H9 (cell line): ENCODE measurements at regions not wholly inside any gene's neighbourhood (a gene's known extent, or its start where the extent isn't known, plus 50 kb on each side); places are given as distances from the start of the nearest gene placed in this dataset.
"Not testable (repeated sequence)": the region's sequence is repeated elsewhere in the genome, so short reads cannot be mapped to it uniquely, and the experiment has no call there.

ENCODE experiments used
- DNase-seq: peaks from one replicate; pipeline ENCODE4 v3.0.0-alpha.2; 2017
- H2AFZ ChIP-seq: one replicate; pipeline ENCODE4 v1.6.1; 2013; ENCODE audit warnings: mild to moderate bottlenecking, low read length, control low read depth, moderate library complexity
- H2AK5ac ChIP-seq: 2 replicates; pipeline ENCODE4 v1.6.1; 2013; ENCODE audit warnings: low read length, control low read depth, mixed read lengths; ENCODE audit not compliant: insufficient read length
- H2BK120ac ChIP-seq: one replicate; pipeline ENCODE4 v1.6.1; 2013; ENCODE audit warnings: low read depth, mild to moderate bottlenecking, low read length, control low read depth, inconsistent platforms; ENCODE audit not compliant: poor library complexity, severe bottlenecking
- H2BK12ac ChIP-seq: 2 replicates; pipeline ENCODE4 v1.6.1; 2013; ENCODE audit warnings: low read length, control low read depth, mixed read lengths, low read depth; ENCODE audit not compliant: insufficient read length
- H2BK15ac ChIP-seq: 2 replicates; pipeline ENCODE4 v1.6.1; 2013; ENCODE audit warnings: low read depth, low read length, control low read depth
- H2BK20ac ChIP-seq: one replicate; pipeline ENCODE4 v1.6.1; 2013; ENCODE audit warnings: low read depth, mild to moderate bottlenecking, low read length, control low read depth, inconsistent platforms; ENCODE audit not compliant: poor library complexity, severe bottlenecking
- H2BK5ac ChIP-seq: 2 replicates; pipeline ENCODE4 v1.6.1; 2013; ENCODE audit warnings: low read length, control low read depth, mixed read lengths; ENCODE audit not compliant: insufficient read length
- H3K14ac ChIP-seq: 2 replicates; pipeline ENCODE4 v1.6.1; 2013; ENCODE audit warnings: low read length, control low read depth; ENCODE audit not compliant: insufficient read depth
- H3K18ac ChIP-seq: 2 replicates; pipeline ENCODE4 v1.6.1; 2013; ENCODE audit warnings: low read depth, mild to moderate bottlenecking, mixed read lengths, low read length, control low read depth; ENCODE audit not compliant: insufficient read length
- H3K23ac ChIP-seq: 2 replicates; pipeline ENCODE4 v1.6.1; 2013; ENCODE audit warnings: low read length, control low read depth, mixed read lengths, low read depth; ENCODE audit not compliant: insufficient read length
- H3K23me2 ChIP-seq: 2 replicates; pipeline ENCODE4 v1.6.1; 2013; ENCODE audit warnings: low read depth, mild to moderate bottlenecking, mixed read lengths, low read length, control low read depth; ENCODE audit not compliant: insufficient read length, poor library complexity, severe bottlenecking
- H3K27ac ChIP-seq: 2 replicates; pipeline ENCODE4 v1.5.1; 2013; ENCODE audit warnings: low read length, control low read depth, mixed read lengths, low read depth; ENCODE audit not compliant: insufficient read length
- H3K27me3 ChIP-seq: 2 replicates; pipeline ENCODE4 v1.6.1; 2013; ENCODE audit warnings: low read length, control low read depth, inconsistent platforms; ENCODE audit not compliant: insufficient read depth
- H3K4ac ChIP-seq: 2 replicates; pipeline ENCODE4 v1.6.1; 2013; ENCODE audit warnings: low read depth, mild to moderate bottlenecking, control low read depth, inconsistent platforms, low read length, moderate library complexity
- H3K4me1 ChIP-seq: 2 replicates; pipeline ENCODE4 v1.6.1; 2013; ENCODE audit warnings: low read length, control low read depth, inconsistent platforms; ENCODE audit not compliant: insufficient read depth
- H3K4me2 ChIP-seq: 2 replicates; pipeline ENCODE4 v1.6.1; 2013; ENCODE audit warnings: low read length, control low read depth, mixed read lengths; ENCODE audit not compliant: insufficient read length, insufficient read depth
- H3K56ac ChIP-seq: 2 replicates; pipeline ENCODE4 v1.6.1; 2013; ENCODE audit warnings: low read depth, mild to moderate bottlenecking, mixed read lengths, low read length, control low read depth; ENCODE audit not compliant: insufficient read length
- H3K79me1 ChIP-seq: 2 replicates; pipeline ENCODE4 v1.6.1; 2013; ENCODE audit warnings: low read depth, mild to moderate bottlenecking, moderate library complexity, low read length, control low read depth, inconsistent platforms; ENCODE audit not compliant: insufficient read depth, poor library complexity, severe bottlenecking
- H3K79me2 ChIP-seq: 2 replicates; pipeline ENCODE4 v1.6.1; 2013; ENCODE audit warnings: low read length, control low read depth, inconsistent platforms; ENCODE audit not compliant: insufficient read depth
- H3K9ac ChIP-seq: 2 replicates; pipeline ENCODE4 v1.6.1; 2013; ENCODE audit warnings: low read length, control low read depth, mixed read lengths; ENCODE audit not compliant: insufficient read length; ENCODE audit errors: extremely low read depth
- H3K9me3 ChIP-seq: one replicate; pipeline ENCODE4 v1.6.1; 2013; ENCODE audit warnings: low read depth, low read length, inconsistent platforms; ENCODE audit not compliant: control insufficient read depth
- H3T11ph ChIP-seq: one replicate; pipeline ENCODE4 v1.6.1; 2013; ENCODE audit warnings: mild to moderate bottlenecking, low read length, control low read depth, inconsistent platforms
- H4K20me1 ChIP-seq: one replicate; pipeline ENCODE4 v1.6.1; 2013; ENCODE audit not compliant: control insufficient read depth, insufficient read length, insufficient read depth
- H4K5ac ChIP-seq: 2 replicates; pipeline ENCODE4 v1.6.1; 2013; ENCODE audit warnings: low read depth, mild to moderate bottlenecking, mixed read lengths, low read length, control low read depth; ENCODE audit not compliant: insufficient read length
- H4K8ac ChIP-seq: replicated peaks from 2 replicates; pipeline ENCODE4 v1.6.1; 2013; ENCODE audit warnings: low read length, control low read depth, mixed read lengths, low read depth; ENCODE audit not compliant: insufficient read length
- H4K91ac ChIP-seq: 2 replicates; pipeline ENCODE4 v1.6.1; 2013; ENCODE audit warnings: low read depth, mild to moderate bottlenecking, moderate library complexity, mixed read lengths, low read length, control low read depth; ENCODE audit not compliant: insufficient read length
- H3K27ac Mint-ChIP-seq, 3 experiments: 2 replicates in 2 of 3; 3 replicates in 1 of 3; pipeline ENCODE4 v1.8.0; 2020 to 2021; ENCODE audit warnings: mixed read lengths in 3 of 3, mild to moderate bottlenecking in 1 of 3, moderate library complexity in 1 of 3
- H3K27me3 Mint-ChIP-seq: 2 replicates; pipeline ENCODE4 v1.8.0; 2021; ENCODE audit warnings: low read depth, mild to moderate bottlenecking, moderate library complexity, mixed read lengths
- H3K36me3 Mint-ChIP-seq, 3 experiments: 2 replicates in 2 of 3; 3 replicates in 1 of 3; pipeline ENCODE4 v1.8.0; 2020 to 2021; ENCODE audit warnings: low read depth in 3 of 3, mixed read lengths in 3 of 3; ENCODE audit not compliant: insufficient read depth in 1 of 3
- H3K4me1 Mint-ChIP-seq, 2 experiments: 2 replicates each; pipeline ENCODE4 v1.8.0; 2020; ENCODE audit warnings: mixed read lengths in 2 of 2
- H3K4me3 Mint-ChIP-seq, 2 experiments: 2 replicates in 1 of 2; 3 replicates in 1 of 2; pipeline ENCODE4 v1.8.0; 2020 to 2021; ENCODE audit warnings: mild to moderate bottlenecking in 2 of 2, mixed read lengths in 2 of 2, moderate library complexity in 1 of 2
- H3K9me3 Mint-ChIP-seq, 2 experiments: 2 replicates in 1 of 2; 3 replicates in 1 of 2; pipeline ENCODE4 v1.8.0; 2020; ENCODE audit warnings: mild to moderate bottlenecking in 2 of 2, mixed read lengths in 2 of 2, moderate library complexity in 1 of 2
- CTCF ChIP-seq: fragments of 200-600 bp; sonication (generic); conservative IDR thresholded peaks from 3 replicates; pipeline ENCODE4 v1.8.0; 2021; ENCODE audit warnings: antibody characterized with exemption, mild to moderate bottlenecking

GRCh38 chr1:83490988-83491387 lies 507.9 kb downstream of the TTLL7 start:
- H3K14ac ChIP-seq = no peak overlapping the region
- no peak overlapping the region for H2BK120ac ChIP-seq
- H4K91ac ChIP-seq = no peak overlapping the region
- H3K27ac ChIP-seq = no peak overlapping the region
- no peak overlapping the region for H3K4ac ChIP-seq
- no peak overlapping the region for H2AK5ac ChIP-seq
- H2BK20ac ChIP-seq = no peak overlapping the region
- Mint-ChIP-seq H3K36me3 (no peaks in the 10 kb centered on the region), H3K9me3 (no peaks in the 10 kb centered on the region), H3K27ac (no peak overlapping the region), H3K27me3 (no peaks in the 10 kb centered on the region), H3K4me3 (no peak overlapping the region; a peak in 1 of 5 replicates), H3K4me1 (no peaks in the 10 kb centered on the region)
- no peak overlapping the region for H3T11ph ChIP-seq
- no peak overlapping the region for H2BK5ac ChIP-seq
- no peaks in the 10 kb centered on the region for H4K20me1 ChIP-seq
- H4K5ac ChIP-seq = no peak overlapping the region
- no peak overlapping the region for H3K23ac ChIP-seq
- no peak overlapping the region for H3K4me2 ChIP-seq
- H2BK12ac ChIP-seq = no peak overlapping the region
- no peaks in the 10 kb centered on the region for H3K23me2 ChIP-seq
- no peaks in the 10 kb centered on the region for H3K79me2 ChIP-seq
- no peak overlapping the region for H3K56ac ChIP-seq
- no peak for DNase-seq
- H2BK15ac ChIP-seq = no peak overlapping the region
- no peak overlapping the region for H4K8ac ChIP-seq
- no peaks in the 10 kb centered on the region for H3K4me1 ChIP-seq
- H3K9ac ChIP-seq = no peak overlapping the region
- no peak overlapping the region for H2AFZ ChIP-seq
- no peaks in the 10 kb centered on the region for H3K9me3 ChIP-seq
- H3K18ac ChIP-seq = no peak overlapping the region
- H3K79me1 ChIP-seq = no peaks in the 10 kb centered on the region
- no peaks in the 10 kb centered on the region for H3K27me3 ChIP-seq
- no peak for TF ChIP-seq CTCF

GRCh38 chr1:83488105-83488504 lies 510.8 kb downstream of the TTLL7 start:
- H3K27ac ChIP-seq, H3K27me3 Mint-ChIP-seq, H3K79me1 ChIP-seq, H3K23me2 ChIP-seq, H4K91ac ChIP-seq, H3K9ac ChIP-seq, H3K9me3 Mint-ChIP-seq, H3K36me3 Mint-ChIP-seq, DNase-seq, H4K5ac ChIP-seq, H2BK15ac ChIP-seq, H3K27me3 ChIP-seq, H3K9me3 ChIP-seq, H2AK5ac ChIP-seq, H3K4ac ChIP-seq, H2BK120ac ChIP-seq, H4K20me1 ChIP-seq, H3K79me2 ChIP-seq, H2AFZ ChIP-seq, H3K56ac ChIP-seq, H2BK12ac ChIP-seq, H3K4me2 ChIP-seq, H3K18ac ChIP-seq, H3K27ac Mint-ChIP-seq, H2BK20ac ChIP-seq, H3K23ac ChIP-seq, H2BK5ac ChIP-seq, H3K4me3 Mint-ChIP-seq, H3K4me1 ChIP-seq, H3T11ph ChIP-seq, H3K14ac ChIP-seq, H4K8ac ChIP-seq, H3K4me1 Mint-ChIP-seq: not testable (repeated sequence)
